Right lobe of liver (tissue), 4 donors: ENCODE measurements at regions not wholly inside any gene's neighbourhood (a gene's known extent, or its start where the extent isn't known, plus 50 kb on each side); places are given as distances from the start of the nearest gene placed in this dataset.

Experiments used
- CTCF ChIP-seq, 4 donors: fragments of 200-600 bp in 3 of 4; fragments of 450-650 bp in 1 of 4; IDR thresholded peaks; one replicate each; pipeline versions ENCODE4 v1.5.1 to v1.8.0; 2016 to 2022; ENCODE audit warnings: antibody characterized with exemption in 4 of 4, mild to moderate bottlenecking in 2 of 4
- POLR2A ChIP-seq: fragments of 450-650 bp; IDR thresholded peaks from one replicate; pipeline ENCODE4 v1.6.1; 2017; ENCODE audit warnings: antibody characterized with exemption, mild to moderate bottlenecking
- donor health status: DM: no; HTN: no; CAD: no.
- donor health status: DM: no; HTN: no; CAD: no.
- donor health status: DM: no; HTN: yes; CAD: no.

- no peak for TF ChIP-seq POLR2A
- TF ChIP-seq CTCF (IDR thresholded peaks at IDR 0.05): no peak
These were observed 603.4 kb upstream of the CNTN5 start for GRCh38 chr11:98417256-98417755.
